LNCaP clone FGC (cell line): ENCODE measurements at regions not wholly inside any gene's neighbourhood (a gene's known extent, or its start where the extent isn't known, plus 50 kb on each side); places are given as distances from the start of the nearest gene placed in this dataset.

Source experiments
- DNase-seq: peaks from one replicate; pipeline ENCODE4 v3.0.0-alpha.2; 2011; ENCODE audit warnings: low read depth
- H3K4me3 ChIP-seq: 2 replicates; pipeline ENCODE4 v1.5.1; 2011; ENCODE audit warnings: mild to moderate bottlenecking, low read depth, low read length, control low read depth
- TF ChIP-seq, protein P1 (sequence below): IDR thresholded peaks from 2 replicates; pipeline ENCODE4 v1.5.1; 2012; ENCODE audit warnings: mild to moderate bottlenecking; ENCODE audit not compliant: control insufficient read depth, insufficient read depth; ENCODE audit errors: extremely low read depth

DNA sequence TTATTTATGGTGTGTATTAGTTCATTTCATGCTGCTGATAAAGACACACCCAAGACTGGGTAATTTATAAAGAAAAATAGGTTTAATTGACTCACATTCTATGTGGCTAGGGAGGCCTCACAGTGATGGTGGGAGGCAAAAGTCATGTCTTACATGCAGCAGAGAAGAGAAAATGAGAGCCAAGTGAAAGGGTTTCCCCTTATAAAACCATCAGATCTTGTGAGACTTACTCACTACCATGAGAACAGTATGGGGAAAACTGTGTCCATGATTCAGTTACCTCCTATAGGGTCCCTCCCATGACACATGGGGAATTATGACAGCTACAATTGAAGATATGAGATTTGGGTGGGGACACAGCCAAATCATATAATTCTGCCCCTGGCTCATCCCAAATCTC lies 150.0 kb upstream of the AHI1 start:
- no peak overlapping the region for H3K4me3 ChIP-seq
- TF ChIP-seq, protein P1, sequence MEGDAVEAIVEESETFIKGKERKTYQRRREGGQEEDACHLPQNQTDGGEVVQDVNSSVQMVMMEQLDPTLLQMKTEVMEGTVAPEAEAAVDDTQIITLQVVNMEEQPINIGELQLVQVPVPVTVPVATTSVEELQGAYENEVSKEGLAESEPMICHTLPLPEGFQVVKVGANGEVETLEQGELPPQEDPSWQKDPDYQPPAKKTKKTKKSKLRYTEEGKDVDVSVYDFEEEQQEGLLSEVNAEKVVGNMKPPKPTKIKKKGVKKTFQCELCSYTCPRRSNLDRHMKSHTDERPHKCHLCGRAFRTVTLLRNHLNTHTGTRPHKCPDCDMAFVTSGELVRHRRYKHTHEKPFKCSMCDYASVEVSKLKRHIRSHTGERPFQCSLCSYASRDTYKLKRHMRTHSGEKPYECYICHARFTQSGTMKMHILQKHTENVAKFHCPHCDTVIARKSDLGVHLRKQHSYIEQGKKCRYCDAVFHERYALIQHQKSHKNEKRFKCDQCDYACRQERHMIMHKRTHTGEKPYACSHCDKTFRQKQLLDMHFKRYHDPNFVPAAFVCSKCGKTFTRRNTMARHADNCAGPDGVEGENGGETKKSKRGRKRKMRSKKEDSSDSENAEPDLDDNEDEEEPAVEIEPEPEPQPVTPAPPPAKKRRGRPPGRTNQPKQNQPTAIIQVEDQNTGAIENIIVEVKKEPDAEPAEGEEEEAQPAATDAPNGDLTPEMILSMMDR, result no peak
- no peak for DNase-seq

DNA sequence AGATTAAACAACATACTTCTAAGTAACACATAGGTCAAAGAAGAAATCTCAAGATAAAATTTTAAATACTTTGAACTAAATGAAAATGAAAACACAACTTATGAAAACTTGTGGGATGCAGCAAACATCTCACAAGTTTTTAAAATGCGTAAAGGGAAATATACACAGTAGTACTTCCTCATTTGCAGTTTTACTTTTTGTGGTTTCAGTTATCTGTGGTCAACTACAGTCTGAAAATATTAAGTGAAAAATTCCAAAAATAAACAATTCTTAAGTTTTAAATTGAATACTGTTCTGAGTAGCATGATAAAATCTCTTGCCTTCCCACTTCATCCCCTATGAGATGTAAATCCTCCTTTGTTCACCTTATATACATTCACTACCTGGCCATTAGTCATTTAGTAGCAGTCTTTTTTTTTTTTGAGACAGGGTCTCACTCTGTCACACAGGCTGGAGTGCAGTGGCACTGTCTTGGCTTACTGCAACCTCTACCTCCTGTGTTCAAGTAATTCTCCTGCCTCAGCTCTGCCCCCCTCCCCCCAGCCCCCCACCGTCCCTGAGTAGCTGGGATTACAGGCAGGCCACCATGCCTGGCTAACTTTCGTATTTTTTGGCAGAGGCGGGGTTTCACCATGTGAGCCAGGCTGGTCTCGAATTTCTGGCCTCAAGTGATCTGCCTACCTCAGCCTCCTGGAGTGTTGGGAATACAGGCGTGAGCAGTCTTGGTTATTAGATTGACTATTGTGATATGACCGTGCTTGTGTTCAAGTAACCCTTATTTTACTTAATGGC lies 154.6 kb upstream of the AHI1 start:
- DNase-seq, result no peak
- TF ChIP-seq, protein P1, result no peak
- no peak overlapping the region for H3K4me3 ChIP-seq

DNA sequence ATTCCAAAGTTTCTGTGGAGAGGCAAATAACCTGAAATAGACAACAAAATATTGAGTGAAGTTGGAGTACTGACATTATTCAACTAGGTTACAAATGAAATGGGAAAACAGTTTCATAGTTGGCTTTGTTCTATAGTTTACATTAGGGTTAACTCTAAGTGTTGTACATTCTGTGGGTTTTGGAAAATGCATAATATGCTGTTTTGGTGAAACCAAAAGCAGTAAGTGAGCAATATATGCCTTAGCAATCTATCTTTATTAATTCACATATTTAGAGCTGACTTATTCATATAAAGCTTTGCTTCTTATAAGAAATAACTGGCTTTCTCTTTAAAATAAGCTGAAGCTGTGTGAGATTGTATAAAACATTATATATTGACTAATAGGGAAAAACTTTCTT lies 157.5 kb upstream of the AHI1 start:
- DNase-seq, result no peak
- TF ChIP-seq, protein P1, result no peak
- no peak overlapping the region for H3K4me3 ChIP-seq

DNA sequence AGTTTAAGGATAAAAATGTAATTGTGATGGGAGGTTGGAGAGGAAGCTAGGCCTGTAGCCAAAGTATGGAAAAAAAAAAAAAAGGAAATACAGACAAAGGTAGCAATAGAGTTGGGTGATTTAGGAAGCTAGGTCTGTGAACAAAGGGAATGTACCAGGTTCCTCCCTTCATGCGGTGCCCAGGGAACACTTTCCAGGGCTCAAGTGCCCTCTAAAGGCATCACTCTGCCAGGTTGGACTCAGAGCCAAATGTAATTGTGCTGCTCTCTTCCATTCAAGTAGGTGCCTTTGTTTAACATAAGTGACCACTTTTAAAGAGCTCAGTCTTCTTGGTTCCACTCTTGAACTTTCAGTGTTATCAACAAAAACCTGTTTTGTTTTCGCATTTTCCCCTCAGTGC lies 159.7 kb upstream of the AHI1 start:
- DNase-seq, result no peak
- TF ChIP-seq, protein P1, result no peak
- H3K4me3 ChIP-seq, result no peak overlapping the region

DNA sequence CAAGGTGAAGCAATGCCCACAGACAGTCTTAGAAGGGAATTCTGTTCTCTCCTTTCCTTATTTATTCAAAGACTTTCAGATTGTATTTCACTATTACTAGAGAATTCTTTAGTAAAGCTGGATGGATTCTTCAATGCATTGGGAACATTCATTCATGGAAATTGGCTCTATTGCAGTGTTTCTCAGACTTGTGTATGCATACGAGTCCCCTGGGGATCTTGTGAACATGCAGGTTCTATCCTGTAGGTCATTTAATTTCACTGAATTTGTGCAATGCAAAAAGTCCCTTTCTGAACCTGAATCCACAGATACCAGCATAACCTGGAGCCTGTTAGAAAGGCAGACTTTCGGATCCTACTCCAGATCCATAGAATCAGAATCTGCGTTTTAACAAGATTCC lies 160.9 kb upstream of the AHI1 start:
- no peak for DNase-seq
- no peak overlapping the region for H3K4me3 ChIP-seq
- TF ChIP-seq, protein P1, result no peak

DNA sequence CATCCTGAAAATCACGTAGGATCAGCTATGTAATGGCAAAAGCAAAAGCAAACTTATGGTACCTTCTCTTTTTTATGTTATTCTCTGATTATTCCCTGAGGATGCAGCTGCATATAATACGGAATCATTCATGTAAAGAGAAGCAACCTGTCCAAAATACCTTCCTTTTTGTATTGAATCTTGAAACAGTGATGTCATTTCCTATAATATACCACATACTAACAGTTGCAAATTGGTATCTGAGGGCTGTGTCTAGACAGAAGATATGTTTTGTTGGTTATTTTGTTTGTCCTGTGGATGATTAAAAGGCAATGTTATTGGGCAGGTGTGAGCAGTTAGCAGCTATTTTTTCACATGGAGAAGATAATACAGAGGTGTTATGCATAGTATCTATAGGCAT lies 161.4 kb upstream of the AHI1 start:
- H3K4me3 ChIP-seq, result no peak overlapping the region
- TF ChIP-seq, protein P1, result no peak
- DNase-seq, result no peak

DNA sequence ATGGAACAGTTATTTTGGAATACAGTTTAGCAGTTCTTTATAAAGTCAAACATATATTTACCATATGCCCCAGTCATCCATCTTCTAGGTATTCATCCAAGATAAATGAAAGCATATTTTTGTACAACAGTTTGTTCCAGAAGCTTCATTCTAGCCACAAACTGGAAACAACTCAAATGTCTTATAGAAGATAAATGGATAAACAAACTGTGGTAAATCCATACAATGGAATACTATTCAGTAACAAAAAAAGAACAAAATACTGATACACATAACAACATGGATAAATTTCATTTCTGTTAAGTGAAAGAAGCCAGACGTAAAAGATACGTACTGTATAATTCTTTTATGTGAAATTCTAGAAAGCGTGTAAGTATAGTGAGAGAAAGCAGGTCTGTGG lies 167.0 kb upstream of the AHI1 start:
- DNase-seq, result no peak
- no peak overlapping the region for H3K4me3 ChIP-seq
- TF ChIP-seq, protein P1, result no peak
